Activated CD4-positive, CD25-positive, alpha-beta regulatory T cell (primary cell): ENCODE measurements at regions not wholly inside any gene's neighbourhood (a gene's known extent, or its start where the extent isn't known, plus 50 kb on each side); places are given as distances from the start of the nearest gene placed in this dataset.

Experiments used
- DNase-seq, 4 experiments: peaks; one replicate each; lab custom pipeline; 2025; lab: John Stamatoyannopoulos, UW

DNA sequence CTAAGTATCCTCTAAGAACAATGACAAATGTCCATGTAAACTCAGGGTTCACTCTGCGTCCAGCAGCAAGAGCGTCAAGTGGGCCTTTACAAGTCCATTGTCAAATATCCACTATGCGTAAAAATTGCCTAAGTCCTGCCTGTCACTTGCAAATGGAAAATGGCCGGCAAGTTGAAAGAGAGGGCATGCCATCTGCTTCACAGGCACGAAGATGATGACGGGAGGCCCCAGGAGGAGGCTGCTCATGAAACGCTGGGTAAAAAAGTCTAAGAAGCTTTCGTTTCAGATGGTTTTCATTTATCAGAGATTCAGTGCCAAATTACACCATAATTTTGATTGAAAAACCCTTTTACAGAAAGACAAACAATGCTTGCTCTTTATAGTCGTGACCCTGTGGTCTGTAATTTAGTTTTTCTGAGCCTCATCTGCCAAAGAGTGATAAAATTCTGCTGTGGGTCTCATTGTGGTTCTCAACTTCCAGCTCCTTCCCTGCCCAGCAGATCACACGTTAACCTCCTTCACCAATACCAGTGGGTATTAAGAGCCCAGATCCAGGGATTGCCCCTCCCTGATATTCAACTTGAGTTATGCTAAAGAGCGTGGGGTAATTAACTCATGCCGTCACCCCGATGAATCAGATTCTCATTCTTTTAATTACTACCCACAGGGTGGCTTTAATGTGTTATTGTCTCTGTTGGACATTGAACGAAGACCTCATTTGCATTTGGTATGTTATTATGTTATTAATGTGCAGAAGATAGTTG, 160.2 kb upstream of the ALKAL2 start:
- DNase-seq, result no peak

DNA sequence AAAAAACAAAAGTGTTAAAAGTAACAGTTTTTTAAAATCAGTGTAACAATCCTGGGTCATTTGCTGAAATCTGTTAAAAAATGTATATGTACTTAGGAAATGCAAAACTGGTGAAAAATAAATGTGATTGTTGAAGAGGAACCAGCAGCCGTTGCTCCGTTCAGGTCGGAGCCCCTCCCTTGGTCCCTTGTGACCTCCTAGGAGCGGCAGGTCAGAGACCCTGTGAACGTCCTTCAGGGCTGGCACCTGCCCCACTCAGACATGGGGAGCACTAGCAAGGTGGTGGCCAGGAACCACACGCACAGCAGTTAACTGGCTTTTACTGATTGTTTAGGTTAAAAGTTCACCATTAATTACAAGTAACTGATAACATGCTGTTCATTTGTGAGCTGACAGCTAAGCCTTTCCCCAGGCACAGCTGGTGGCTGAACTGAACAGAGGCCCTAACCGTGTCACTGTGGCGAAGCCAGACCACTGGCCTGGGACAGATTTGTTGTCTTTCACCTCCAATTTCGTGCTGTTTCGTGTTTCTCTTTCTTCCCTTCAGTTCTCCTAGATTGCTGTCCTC, 159.2 kb upstream of the ALKAL2 start:
- DNase-seq, result no peak

DNA sequence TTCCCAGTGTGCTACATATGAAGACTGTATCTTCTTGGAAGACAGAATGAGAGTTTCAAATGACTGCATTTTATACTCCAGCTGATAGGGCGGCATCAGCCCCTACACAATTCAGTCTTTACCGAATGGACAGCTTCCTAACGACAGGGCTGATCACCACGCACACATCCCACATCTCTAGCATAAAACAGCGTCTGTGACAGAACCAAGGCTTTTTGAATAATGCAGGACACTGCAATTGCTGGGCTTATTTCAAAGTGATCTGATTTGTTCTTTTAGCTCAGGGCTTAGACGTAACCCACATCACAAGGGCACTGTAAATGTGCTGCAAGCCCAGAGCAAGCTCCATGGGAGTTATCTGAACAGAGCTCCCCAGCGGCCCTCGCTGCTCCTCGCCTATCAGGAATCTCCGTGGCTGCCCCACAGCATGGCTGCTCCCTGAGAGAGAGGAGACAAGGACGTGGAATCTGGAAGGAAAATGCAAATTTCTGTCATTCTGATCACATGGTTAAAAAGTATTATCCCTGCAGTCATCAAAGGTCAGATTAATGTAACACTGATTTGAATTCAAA, 158.5 kb upstream of the ALKAL2 start:
- DNase-seq, result no peak

DNA sequence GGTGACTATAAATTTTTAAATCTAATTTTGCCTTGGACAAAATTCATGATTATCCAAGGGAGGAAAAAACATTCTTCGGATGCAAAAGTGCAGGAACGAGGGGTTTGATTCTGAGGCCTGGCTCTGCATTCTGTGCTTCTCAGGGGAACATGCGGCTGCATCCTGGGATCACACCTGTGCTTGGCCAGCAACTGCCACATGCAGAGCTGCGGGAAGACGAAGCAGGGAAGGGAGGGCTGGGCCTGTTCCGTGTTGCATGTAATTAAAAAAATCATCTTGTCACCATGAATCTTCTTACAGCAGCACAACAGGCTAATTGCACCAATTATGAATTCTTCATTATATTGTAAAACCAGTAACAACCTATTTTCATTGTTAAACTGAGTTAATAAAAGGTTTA, 158.0 kb upstream of the ALKAL2 start:
- no peak for DNase-seq

DNA sequence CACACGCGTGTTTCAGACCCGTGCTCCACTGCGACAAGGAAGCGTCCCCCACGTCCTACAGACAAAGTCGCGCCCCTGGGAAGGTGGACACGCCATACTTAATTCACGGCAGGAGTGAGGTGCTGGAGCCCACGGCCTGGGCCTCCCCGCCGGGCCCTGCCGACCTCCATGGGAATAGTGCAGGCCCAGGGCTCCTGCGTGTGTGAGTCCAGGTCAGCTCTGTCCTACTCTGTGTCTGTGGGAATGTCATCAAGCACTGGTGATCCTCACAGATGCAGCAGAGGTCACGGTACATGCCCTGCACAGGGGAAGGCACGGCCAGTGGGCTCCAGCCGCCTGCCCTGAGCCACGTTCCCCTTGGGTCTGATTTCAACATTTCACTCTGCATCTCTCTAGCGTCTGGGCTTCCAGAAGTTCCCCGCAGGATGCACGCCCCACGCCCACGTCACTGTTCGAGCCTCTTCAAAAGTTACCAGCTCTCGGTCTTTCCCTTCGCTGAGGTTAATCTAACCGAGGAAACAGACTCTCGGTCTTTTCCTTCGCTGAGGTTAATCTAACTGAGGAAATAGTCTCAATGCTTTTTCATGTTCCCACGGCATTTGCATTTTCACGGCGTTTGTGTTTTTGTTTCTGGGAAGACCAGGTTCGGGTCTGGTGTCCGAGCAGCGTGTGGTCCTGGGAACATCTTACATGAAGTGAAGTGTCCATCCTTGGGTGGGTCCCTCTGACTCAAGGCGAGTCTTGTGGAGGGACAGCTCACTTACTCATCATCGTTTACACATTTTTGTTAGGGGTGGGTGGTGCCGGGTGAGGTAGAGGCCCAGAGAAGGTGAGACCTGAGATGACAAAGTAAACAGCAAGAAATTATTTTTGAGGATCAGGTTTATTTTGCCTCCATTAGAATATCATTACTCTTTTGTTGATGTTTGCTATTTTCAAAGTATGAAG, 157.3 kb upstream of the ALKAL2 start:
- no peak for DNase-seq

DNA sequence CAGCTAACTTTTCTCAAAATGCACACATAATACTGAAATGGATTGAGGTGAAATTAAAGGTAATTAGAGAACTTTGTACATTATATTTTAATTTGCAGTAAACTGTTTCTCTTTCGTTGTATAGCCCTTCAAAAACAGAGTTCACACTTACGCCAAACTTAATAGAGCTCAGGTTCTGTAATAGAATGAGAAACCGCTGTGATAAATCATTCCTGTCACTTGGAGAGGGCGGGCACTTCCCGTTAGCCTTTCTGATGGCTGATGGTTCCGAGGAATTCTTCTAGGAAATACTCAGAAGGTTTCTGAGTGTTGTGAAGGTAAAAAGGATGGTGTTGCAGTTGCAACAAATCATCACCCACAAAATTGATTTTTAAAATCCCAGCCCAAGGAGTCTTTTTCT, 155.8 kb upstream of the ALKAL2 start:
- no peak for DNase-seq

DNA sequence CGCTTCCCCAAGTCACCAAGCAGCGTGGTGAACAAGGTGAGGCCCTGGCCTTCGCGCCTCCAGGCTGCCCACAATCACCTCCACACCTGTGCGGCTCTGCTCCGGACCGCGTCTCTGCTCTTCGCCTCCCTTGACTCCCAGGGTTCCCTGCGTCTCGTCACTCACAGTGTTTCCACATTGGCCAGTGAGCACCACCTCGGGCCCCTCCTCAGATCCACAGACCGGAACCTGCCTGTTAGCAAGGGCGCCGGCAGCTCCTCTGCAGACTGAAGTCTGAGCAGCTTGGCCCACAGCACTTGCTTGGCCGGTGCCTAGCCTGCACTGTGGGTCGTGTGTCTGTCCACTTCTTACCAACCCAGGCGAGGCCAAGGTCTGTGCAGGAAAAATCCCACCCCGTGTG, 155.3 kb upstream of the ALKAL2 start:
- DNase-seq, result no peak

DNA sequence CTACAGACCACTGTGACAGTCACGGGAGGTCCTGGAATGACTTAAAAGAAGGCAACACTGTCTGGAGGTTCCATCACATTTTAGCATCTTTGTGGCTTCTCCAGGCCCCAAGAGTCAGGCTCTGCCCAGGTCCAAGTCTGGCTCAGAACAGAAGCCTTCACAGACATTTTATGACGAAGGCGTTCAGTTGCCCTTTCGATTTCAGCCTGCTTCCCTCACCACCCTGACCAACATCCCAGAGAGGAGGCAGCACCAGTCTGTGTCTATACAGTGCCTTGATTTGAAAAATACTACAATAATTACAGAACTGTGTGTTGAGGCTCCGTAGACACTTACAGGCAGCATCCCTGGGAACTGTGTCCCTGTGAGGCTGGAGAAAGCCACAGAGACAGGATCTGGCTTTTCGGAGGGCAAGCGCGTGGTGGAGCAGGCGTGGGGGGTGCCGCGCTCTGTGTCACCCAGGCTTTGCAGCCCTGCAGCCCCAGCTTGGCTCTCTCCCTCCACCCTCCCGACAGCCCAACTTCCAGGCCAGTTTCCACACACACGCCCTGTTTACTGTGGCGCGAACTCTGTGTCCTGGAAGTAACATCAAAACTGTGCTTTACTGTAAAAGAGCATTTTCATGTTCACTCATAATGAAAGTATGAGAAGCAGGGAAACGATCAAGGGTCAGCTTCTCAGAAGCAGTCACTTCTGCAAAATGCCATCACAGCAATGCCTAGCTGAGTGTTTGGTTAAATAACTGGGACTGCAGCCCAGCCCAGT, 153.5 kb upstream of the ALKAL2 start:
- no peak for DNase-seq

DNA sequence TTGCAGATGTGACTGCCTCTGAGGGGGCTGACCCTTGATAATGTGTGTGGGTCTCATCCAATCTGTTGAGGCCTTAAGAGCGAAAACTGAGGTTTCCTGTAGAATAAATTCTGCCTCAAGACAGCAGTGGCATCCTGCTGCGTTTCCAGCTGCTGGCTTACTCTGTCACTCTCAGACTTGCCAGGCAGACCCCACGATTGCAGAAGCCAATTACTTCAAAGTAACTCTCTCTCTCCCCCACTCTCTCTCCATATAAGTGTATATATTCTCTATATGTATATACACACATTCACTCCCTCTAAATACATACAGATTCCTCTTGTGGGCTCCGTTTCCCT, 152.5 kb upstream of the ALKAL2 start:
- DNase-seq, result no peak

DNA sequence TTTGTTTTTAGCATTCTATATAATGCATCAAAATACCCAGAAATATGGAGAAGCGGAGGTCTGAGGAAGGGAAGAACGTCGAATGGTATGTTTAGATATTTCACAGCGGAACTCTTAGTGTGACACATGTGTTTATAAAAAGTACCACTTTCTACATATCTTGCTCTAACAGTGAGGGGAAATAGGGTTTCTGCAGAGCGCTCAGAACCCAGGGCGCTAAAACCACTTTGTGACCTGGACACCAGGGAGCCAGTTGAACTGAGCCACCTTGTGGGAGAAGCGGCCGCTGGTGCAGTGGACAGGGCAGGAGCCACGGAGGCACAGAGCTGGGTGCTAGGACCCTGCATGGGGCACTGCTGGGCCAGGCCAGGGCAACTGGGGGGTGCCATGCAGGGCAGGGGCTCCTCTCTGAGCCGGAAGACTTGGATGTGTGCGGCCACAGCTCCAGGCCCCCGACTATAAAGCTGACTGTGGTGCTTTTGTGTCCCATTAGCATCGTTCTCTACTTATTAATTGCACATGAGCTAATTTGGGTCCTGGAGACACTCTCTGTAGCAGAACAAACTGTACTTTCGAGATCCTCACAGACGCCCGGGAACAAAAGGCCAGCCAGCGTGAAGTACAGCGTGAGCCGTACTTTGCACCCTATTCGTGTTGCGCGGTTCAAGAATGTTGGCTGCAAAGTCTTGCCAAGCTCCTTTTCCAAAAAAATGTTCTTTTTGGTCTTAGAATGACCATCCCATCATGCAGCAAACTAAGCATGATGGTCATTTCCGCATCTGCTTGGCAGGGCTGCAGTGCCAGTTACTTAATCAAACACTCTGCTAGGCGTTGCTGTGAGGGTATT, 151.9 kb upstream of the ALKAL2 start:
- no peak for DNase-seq

DNA sequence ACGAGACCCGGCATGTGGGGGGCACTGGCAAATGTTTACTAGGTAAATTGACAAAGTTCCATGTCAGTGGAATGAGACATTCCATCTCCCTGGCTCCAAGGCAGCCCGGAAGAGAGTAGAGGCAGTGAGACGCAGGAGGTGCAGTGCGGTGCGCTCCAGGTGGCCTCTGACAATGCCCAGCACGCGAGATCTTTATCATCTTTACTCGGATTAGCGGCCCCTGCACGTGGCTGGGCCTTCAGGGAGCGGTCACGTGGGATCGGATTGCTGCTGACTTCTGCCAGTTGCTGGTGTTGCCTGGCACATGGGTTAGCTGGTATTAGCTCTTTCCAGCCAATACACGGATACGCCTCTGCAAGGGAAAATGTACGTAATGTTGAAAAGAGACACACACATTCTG, 151.2 kb upstream of the ALKAL2 start:
- DNase-seq, result no peak

DNA sequence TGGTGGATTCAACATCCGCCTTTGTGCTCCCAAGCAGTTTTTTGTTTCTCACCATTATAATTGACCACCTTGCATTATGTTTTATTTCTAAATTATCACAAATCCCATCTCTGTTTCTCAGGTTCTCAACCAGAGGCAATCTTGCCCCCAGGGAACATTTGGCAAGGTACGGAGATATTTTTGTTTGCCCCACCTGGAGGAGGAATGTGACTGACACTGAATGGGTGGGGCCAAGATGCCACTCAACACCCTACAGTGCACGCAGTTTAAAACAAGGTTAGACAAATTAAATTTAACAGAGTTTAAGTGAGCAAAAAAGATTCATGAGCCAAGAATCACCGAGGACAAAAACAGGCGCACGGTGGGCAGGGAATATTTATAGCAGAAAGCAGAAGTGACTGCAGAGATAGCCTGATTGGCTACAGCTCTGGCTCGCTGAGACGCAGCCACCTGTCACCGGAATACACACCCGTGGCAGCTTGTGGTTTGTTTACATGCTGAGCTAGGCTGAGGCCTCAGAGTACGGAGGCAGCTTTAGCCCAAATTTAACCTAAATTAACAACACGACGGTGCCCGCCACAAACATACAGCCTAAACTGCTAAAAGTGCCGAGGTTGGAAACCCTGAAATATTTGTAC, 150.0 kb upstream of the ALKAL2 start:
- peak in 3 of 4 experiments; percentile 6 to 32 (median 29) for DNase-seq

DNA sequence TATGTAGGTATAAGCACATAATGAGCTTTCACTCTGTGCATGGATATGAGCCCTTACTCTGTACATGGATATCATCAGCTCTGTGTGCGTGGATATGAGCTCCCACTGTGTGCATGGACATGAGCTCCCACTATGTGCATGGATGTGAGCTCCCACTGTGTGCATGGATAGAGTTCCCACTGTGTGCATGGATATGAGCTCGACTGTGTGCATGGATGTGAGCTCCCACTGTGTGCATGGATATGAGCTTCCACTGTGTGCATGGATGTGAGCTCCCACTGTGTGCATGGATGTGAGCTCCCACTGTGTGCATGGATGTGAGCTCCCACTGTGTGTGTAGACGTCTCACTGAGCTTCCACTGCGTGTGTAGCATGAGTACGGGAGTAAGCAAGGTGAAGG, 149.3 kb upstream of the ALKAL2 start:
- DNase-seq, result no peak

DNA sequence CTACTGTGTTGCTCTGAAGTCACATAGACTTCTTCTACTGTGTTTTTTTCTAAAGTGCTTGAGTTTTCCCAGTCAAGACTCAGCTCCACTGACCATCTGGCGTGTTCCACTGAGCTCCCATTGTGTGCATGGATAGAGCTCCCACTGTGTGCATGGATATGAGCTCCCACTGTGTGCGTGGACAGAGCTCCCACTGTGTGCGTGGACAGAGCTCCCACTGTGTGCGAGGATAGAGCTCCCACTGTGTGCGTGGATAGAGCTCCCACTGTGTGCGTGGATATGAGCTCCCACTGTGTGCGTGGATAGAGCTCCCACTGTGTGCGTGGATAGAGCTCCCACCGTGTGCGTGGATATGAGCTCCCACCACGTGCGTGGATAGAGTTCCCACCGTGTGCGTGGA, 148.3 kb upstream of the ALKAL2 start:
- DNase-seq, result no peak

DNA sequence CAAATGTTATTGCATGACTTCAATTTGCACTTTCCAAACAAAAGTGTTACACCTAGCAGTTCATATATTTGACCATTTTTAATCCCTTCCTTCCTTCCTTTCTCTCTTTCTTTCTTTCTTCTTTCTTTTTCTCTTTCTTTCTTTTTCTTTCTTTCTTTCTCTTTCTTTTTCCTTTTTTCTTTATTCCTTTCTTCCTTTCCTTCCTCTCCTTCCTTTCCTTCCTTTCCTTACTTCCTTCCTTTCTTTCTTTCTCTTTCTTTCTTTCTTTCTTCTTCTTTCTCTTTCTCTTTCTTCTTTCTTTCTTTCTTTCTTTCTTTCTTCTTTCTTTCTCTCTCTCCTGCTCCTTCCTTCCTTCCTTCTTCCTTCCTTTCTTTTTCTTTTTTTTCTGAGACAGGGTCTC, 146.7 kb upstream of the ALKAL2 start:
- no peak for DNase-seq

DNA sequence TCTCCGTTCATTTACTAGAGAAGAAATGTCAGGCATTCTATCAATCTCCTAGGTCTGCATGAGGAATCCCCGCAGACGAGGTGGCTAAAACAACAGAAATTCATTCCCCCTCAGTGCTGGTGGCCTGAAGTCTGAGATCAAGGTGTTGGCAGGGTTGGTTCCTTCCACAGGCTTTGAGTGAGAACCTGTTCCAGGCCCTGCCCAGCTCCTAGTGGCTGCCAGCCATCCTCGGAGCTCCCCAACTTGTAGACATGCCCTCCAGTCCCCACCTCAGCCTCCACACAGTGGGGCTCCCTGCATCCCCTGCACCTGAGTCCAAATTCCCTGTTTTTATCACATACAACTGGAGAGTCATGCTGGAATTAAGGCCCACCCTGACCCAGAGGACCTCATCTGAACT, 145.3 kb upstream of the ALKAL2 start:
- no peak for DNase-seq

DNA sequence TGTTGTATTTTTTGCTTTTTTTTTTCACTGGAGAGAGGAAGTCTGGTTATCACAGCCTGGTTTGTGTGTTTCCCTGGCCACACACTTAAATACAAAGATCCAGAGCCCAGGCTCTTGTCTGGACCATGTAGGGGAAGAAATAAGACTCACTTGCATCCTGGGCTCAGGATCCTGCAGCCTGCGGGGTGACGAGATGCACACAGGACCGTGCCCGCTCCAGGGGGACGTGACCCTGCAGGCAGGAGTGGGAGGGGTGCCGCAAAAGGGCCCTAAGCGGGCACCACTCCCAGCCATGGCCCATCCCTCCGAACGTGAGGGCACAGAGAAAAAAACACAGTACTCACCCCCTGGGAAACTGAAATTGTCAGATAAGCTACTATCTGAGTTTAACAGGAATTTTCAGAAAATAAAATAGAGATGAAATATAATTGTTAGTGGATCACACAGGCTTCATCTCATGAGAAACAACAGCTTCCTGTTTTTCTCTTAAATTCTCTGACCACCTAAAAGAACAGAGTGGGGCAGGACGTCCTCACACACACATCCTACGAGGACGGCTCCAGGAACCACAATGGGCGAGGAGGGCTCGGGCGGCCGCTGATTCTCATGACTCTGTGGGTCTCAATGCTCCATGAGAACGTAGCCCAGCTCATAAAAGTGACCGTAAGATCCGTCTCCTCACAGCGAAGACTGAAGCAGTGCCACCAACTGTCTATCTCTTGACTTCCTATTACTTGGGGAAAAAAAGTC, 142.6 kb upstream of the ALKAL2 start:
- no peak for DNase-seq

DNA sequence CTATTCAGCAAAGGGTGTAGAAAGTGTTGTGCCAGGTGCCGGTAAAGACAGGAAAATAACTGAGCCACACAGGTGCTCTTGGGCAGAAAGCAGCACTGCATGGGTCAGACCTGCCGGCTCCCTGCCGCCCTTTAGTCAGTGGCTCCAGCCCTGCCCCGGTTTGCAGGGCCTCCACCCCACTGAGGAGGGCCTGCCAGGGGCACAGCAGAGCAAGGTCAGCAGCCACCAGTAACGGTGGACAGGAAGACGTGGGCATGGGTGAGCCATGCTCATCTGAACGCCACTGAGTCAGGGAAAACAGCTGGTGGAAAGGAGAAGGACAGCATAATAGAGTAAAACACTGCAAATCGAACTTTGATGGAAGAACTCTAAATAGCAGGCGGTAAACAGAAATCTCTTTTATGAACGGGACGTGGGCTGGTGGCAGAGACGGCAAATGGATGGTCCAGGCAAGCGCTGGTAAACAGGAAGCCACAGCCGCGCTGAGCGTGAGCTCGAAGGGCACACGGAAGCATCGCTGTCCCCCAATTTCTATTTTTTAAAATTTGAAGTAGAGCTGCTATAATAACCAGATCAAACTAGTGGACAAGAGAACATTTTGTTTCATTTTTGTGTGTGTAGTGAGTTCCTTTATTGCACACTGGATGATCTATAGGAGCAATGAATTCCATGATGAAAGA, 141.8 kb upstream of the ALKAL2 start:
- DNase-seq, result peak in 2 of 4 experiments; percentile 2 to 29

DNA sequence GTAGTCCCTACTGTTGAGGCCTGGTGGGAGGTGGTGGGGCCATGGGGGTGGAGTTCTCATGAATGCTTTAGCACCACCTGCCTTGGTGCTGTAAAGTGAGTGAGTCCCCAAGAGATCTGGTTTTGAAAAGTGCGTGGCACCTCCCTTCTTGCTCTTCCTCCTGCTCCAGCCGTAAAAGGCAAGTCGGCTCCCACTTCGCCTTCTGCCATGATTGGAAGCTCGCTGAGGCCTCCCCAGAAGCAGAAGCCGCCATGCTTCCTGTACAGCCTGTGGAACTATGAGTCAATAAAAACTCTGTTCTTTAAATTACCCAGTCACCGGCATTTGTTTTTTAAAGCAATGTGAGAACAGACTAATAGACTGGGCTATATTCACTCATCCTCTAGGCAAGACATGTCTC, 141.3 kb upstream of the ALKAL2 start:
- no peak for DNase-seq
